ENCODE measurements at regions not wholly inside any gene's neighbourhood (a gene's known extent, or its start where the extent isn't known, plus 50 kb on each side); places are given as distances from the start of the nearest gene placed in this dataset.

- TF ChIP-seq EZH2 (IDR thresholded peaks at IDR 0.05; ENCODE audit: low read depth, low read length, severe bottlenecking) (no peak), RAD21 (IDR thresholded peaks at IDR 0.05 in 1 of 2, conservative IDR thresholded peaks at IDR 0.05 in 1 of 2; ENCODE audit: low read depth in 2 of 2, low read length in 2 of 2) (no peak), ASH2L (IDR thresholded peaks at IDR 0.05; ENCODE audit: low read length) (no peak), YY1 (IDR thresholded peaks at IDR 0.05; ENCODE audit: low read depth, low read length) (no peak)
- TF ChIP-seq, protein P1, sequence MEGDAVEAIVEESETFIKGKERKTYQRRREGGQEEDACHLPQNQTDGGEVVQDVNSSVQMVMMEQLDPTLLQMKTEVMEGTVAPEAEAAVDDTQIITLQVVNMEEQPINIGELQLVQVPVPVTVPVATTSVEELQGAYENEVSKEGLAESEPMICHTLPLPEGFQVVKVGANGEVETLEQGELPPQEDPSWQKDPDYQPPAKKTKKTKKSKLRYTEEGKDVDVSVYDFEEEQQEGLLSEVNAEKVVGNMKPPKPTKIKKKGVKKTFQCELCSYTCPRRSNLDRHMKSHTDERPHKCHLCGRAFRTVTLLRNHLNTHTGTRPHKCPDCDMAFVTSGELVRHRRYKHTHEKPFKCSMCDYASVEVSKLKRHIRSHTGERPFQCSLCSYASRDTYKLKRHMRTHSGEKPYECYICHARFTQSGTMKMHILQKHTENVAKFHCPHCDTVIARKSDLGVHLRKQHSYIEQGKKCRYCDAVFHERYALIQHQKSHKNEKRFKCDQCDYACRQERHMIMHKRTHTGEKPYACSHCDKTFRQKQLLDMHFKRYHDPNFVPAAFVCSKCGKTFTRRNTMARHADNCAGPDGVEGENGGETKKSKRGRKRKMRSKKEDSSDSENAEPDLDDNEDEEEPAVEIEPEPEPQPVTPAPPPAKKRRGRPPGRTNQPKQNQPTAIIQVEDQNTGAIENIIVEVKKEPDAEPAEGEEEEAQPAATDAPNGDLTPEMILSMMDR (IDR thresholded peaks at IDR 0.05; ENCODE audit: control extremely low read depth in 1 of 3, insufficient read depth in 1 of 3, low read depth in 1 of 3, low read length in 3 of 3): no peak
Observed at GRCh38 chr3:157775446-157775845, 272.2 kb upstream of the VEPH1 start.
